ENCODE measurements at regions not wholly inside any gene's neighbourhood (a gene's known extent, or its start where the extent isn't known, plus 50 kb on each side); places are given as distances from the start of the nearest gene placed in this dataset.

DNA sequence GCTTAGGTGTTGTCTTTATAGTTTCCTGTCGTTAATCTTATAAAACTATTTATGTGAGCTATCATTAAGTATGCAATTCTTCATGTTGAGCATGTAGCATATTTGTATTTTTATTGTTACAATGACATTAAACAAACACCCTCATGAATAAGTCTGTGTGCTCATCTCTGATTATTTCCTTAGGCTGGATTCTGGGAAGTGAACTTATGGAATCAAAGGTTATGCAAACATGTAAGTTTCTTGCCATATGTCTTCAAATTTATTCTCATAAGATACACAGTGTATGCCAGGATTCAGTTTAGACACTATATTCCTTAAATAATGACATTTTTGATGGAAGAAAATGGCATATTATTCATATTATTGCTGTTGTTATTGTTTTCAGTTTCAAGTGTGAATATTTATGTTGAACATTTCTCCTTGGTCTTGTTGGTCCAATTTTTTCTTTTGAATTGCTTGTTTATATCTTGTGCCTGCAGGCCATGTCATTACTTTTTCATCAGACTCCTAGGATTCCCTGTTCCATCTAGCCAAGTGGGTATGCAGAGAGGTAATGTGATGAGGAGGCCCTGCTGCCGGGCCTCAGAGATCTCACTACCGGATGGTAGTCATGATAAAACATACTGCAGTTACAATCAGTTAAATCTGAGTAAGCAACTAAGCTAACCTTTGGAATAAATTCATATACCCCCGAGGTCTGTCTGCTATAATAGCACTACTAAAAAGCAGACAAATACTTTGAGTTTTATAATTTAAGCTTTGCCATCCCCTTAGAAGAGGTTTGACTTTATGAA is 684.3 kb upstream of the SGO1 start:
- TF ChIP-seq, protein P1, sequence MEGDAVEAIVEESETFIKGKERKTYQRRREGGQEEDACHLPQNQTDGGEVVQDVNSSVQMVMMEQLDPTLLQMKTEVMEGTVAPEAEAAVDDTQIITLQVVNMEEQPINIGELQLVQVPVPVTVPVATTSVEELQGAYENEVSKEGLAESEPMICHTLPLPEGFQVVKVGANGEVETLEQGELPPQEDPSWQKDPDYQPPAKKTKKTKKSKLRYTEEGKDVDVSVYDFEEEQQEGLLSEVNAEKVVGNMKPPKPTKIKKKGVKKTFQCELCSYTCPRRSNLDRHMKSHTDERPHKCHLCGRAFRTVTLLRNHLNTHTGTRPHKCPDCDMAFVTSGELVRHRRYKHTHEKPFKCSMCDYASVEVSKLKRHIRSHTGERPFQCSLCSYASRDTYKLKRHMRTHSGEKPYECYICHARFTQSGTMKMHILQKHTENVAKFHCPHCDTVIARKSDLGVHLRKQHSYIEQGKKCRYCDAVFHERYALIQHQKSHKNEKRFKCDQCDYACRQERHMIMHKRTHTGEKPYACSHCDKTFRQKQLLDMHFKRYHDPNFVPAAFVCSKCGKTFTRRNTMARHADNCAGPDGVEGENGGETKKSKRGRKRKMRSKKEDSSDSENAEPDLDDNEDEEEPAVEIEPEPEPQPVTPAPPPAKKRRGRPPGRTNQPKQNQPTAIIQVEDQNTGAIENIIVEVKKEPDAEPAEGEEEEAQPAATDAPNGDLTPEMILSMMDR (IDR thresholded peaks at IDR 0.05; ENCODE audit: poor library complexity, severe bottlenecking): no peak
- TF ChIP-seq, protein P2, sequence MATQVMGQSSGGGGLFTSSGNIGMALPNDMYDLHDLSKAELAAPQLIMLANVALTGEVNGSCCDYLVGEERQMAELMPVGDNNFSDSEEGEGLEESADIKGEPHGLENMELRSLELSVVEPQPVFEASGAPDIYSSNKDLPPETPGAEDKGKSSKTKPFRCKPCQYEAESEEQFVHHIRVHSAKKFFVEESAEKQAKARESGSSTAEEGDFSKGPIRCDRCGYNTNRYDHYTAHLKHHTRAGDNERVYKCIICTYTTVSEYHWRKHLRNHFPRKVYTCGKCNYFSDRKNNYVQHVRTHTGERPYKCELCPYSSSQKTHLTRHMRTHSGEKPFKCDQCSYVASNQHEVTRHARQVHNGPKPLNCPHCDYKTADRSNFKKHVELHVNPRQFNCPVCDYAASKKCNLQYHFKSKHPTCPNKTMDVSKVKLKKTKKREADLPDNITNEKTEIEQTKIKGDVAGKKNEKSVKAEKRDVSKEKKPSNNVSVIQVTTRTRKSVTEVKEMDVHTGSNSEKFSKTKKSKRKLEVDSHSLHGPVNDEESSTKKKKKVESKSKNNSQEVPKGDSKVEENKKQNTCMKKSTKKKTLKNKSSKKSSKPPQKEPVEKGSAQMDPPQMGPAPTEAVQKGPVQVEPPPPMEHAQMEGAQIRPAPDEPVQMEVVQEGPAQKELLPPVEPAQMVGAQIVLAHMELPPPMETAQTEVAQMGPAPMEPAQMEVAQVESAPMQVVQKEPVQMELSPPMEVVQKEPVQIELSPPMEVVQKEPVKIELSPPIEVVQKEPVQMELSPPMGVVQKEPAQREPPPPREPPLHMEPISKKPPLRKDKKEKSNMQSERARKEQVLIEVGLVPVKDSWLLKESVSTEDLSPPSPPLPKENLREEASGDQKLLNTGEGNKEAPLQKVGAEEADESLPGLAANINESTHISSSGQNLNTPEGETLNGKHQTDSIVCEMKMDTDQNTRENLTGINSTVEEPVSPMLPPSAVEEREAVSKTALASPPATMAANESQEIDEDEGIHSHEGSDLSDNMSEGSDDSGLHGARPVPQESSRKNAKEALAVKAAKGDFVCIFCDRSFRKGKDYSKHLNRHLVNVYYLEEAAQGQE (IDR thresholded peaks at IDR 0.05; ENCODE audit: borderline replicate concordance): no peak
- TF ChIP-seq EP300 (conservative IDR thresholded peaks at IDR 0.05; ENCODE audit: poor library complexity, severe bottlenecking) (no peak), POLR2AphosphoS5 (IDR thresholded peaks at IDR 0.05) (no peak), EZH2 (IDR thresholded peaks at IDR 0.05; ENCODE audit: borderline replicate concordance, insufficient read depth, low read length, poor library complexity, severe bottlenecking) (no peak)

Measured in neural cell (in vitro differentiated cells).